T-cell (primary cell): ENCODE measurements at regions not wholly inside any gene's neighbourhood (a gene's known extent, or its start where the extent isn't known, plus 50 kb on each side); places are given as distances from the start of the nearest gene placed in this dataset.

Experiments
- ATAC-seq, 4 experiments: fragments of 200-7000 bp in 3 of 4; fragments of 150-1000 bp in 1 of 4; cut with Tn5 transposase; replicated peaks in 1 of 4; 1 replicate in 3 of 4; 2 replicates in 1 of 4; pipeline ENCODE4 v1.10.0; 2021; ENCODE audit warnings: moderate library complexity in 3 of 4, mild to moderate bottlenecking in 2 of 4, moderate number of reproducible peaks in 1 of 4
- CTCF ChIA-PET, 2 donors: fragments of 300-600 bp; sonication (Branson Sonifier 250); formaldehyde crosslinking; loops; one replicate each; lab custom pipeline; 2022; ENCODE audit warnings: antibody characterized with exemption in 2 of 2; lab: Charles Lee
- POLR2A ChIA-PET, 2 donors: fragments of 300-600 bp; sonication (Branson Sonifier 250); formaldehyde crosslinking; loops; one replicate each; lab custom pipeline; 2022; ENCODE audit warnings: antibody characterized with exemption in 2 of 2; lab: Charles Lee
- DNase-seq, 35 experiments: peaks; one replicate each; pipeline versions ENCODE4 v3.0.0 to v3.0.0-alpha.2; 2013 to 2023
- H3K27ac ChIP-seq: one replicate; pipeline ENCODE4 v1.5.1; 2013; ENCODE audit warnings: low read length
- H3K27me3 ChIP-seq, 2 experiments: replicated peaks in 1 of 2; 1 replicate in 1 of 2; 2 replicates in 1 of 2; pipeline versions ENCODE4 v1.6.1 to v1.7.0; 2013; ENCODE audit warnings: low read length in 1 of 2, mixed read lengths in 1 of 2; ENCODE audit not compliant: control insufficient read depth in 2 of 2, insufficient read depth in 2 of 2; ENCODE audit errors: extremely low read depth in 1 of 2
- H3K36me3 ChIP-seq, 2 donors: 1 replicate in 1 of 2; 2 replicates in 1 of 2; pipeline versions ENCODE4 v1.6.1 to v1.7.0; 2013; ENCODE audit warnings: low read length in 1 of 2; ENCODE audit not compliant: control insufficient read depth in 2 of 2, insufficient read depth in 1 of 2; ENCODE audit errors: extremely low read depth in 1 of 2
- H3K4me1 ChIP-seq, 2 experiments: 1 replicate in 1 of 2; 2 replicates in 1 of 2; pipeline versions ENCODE4 v1.6.1 to v1.7.0; 2013; ENCODE audit warnings: low read length in 2 of 2, mixed read lengths in 1 of 2; ENCODE audit not compliant: insufficient read depth in 2 of 2, control insufficient read depth in 1 of 2; ENCODE audit errors: extremely low read depth in 1 of 2
- H3K4me3 ChIP-seq, 2 donors: 1 replicate in 1 of 2; 2 replicates in 1 of 2; pipeline versions ENCODE4 v1.5.1 to v1.7.0; 2013; ENCODE audit warnings: mild to moderate bottlenecking in 2 of 2, low read length in 1 of 2, moderate library complexity in 1 of 2; ENCODE audit not compliant: control insufficient read depth in 1 of 2; ENCODE audit errors: extremely low read depth in 1 of 2
- H3K9me3 ChIP-seq: 2 replicates; pipeline ENCODE4 v1.7.0; 2013
- H3K27ac Mint-ChIP-seq, 2 donors: one replicate each; pipeline ENCODE4 v1.8.0; 2020 to 2021; ENCODE audit warnings: mild to moderate bottlenecking in 2 of 2, mixed read lengths in 2 of 2
- H3K27me3 Mint-ChIP-seq, 2 donors: one replicate each; pipeline ENCODE4 v1.8.0; 2021 to 2022; ENCODE audit warnings: mixed read lengths in 2 of 2
- H3K36me3 Mint-ChIP-seq: one replicate; pipeline ENCODE4 v1.8.0; 2021; ENCODE audit warnings: mixed read lengths
- H3K4me1 Mint-ChIP-seq, 3 donors: one replicate each; pipeline ENCODE4 v1.8.0; 2020 to 2022; ENCODE audit warnings: mixed read lengths in 3 of 3, mild to moderate bottlenecking in 1 of 3
- H3K4me3 Mint-ChIP-seq, 3 donors: one replicate each; pipeline ENCODE4 v1.8.0; 2020 to 2022; ENCODE audit warnings: mild to moderate bottlenecking in 3 of 3, mixed read lengths in 3 of 3, moderate library complexity in 3 of 3
- H3K9me3 Mint-ChIP-seq, 3 donors: one replicate each; pipeline ENCODE4 v1.8.0; 2020 to 2022; ENCODE audit warnings: mixed read lengths in 3 of 3
- WGBS: methylation state at CpG from one replicate; pipeline ENCODE4 v1.1.5; 2013; ENCODE audit warnings: missing lambda C conversion rate; ENCODE audit not compliant: insufficient coverage; 5-methylcytosine and 5-hydroxymethylcytosine counted together

DNA sequence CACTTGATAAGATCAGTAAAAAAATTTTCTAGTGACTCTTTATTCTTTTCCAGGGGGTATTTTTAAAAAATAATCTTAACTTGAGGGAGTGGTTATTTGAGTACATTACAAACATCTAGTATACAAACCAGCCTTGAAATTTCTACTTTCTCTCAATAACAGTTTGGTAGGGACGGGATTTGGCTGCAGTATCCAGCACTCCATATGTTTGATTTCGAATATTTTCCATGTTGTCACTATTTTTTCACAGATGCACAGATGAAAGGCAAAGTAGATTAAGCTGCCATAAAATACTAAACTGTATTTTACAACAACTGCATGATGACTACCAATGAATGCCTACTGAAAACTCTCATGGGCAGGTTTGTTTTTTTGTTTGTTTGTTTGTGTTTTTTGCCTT, 225.0 kb downstream of the COX7B2 start:
- H3K27me3 Mint-ChIP-seq: no peaks in the 10 kb centered on the region
- DNase-seq (no peak), ATAC-seq (no peak)
- no peaks in the 10 kb centered on the region for H3K36me3 ChIP-seq
- H3K27ac Mint-ChIP-seq: no peak overlapping the region
- no peaks in the 10 kb centered on the region for H3K4me1 Mint-ChIP-seq
- ChIA-PET POLR2A (no interaction called here), CTCF (no interaction called here)
- no peaks in the 10 kb centered on the region for H3K36me3 Mint-ChIP-seq
- H3K4me3 ChIP-seq: no peak overlapping the region
- peaks cover 6 to 13% (median 7%) of the 10 kb centered on the region in 3 donors for H3K9me3 Mint-ChIP-seq
- no peaks in the 10 kb centered on the region for H3K9me3 ChIP-seq
- H3K27ac ChIP-seq: no peak overlapping the region
- WGBS: no CpG with 5 or more reads among the region's 2 CpGs
- H3K27me3 ChIP-seq: no peaks in the 10 kb centered on the region
- H3K4me3 Mint-ChIP-seq: no peak overlapping the region
- no peaks in the 10 kb centered on the region for H3K4me1 ChIP-seq

DNA sequence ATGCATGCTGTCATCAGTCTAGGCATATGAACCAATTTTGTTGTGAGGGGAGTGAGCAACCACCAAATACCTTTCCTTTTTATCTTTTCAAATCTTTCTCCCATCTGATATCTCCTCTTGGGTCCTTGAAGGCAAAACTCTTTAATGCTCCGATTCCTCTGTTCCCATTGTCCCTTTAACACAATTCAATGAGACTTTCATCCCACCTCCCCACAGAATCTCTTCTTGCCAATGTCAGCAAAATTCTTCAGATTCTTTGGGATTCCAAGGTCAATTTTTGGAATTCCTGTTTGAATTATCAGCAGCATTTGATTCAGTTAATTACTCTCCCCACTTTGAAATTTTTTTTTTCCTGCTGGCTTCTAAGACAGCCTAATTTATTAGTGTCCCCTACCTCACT, 232.7 kb downstream of the COX7B2 start:
- H3K27me3 ChIP-seq: no peaks in the 10 kb centered on the region
- H3K4me1 ChIP-seq: no peaks in the 10 kb centered on the region
- DNase-seq (no peak), ATAC-seq (no peak)
- no peaks in the 10 kb centered on the region for H3K9me3 ChIP-seq
- H3K9me3 Mint-ChIP-seq: peaks cover 7 to 19% (median 14%) of the 10 kb centered on the region in 3 donors
- POLR2A ChIA-PET: no interaction called here
- no peaks in the 10 kb centered on the region for H3K4me1 Mint-ChIP-seq
- no peak overlapping the region for H3K4me3 Mint-ChIP-seq
- H3K27ac Mint-ChIP-seq: no peak overlapping the region
- H3K27me3 Mint-ChIP-seq: no peaks in the 10 kb centered on the region
- H3K36me3 ChIP-seq: no peaks in the 10 kb centered on the region
- no peak overlapping the region for H3K27ac ChIP-seq
- H3K36me3 Mint-ChIP-seq: no peaks in the 10 kb centered on the region
- no peak overlapping the region for H3K4me3 ChIP-seq
- 71% methylated on average over 1 of the region's 1 CpG for WGBS
- CTCF ChIA-PET: no interaction called here

DNA sequence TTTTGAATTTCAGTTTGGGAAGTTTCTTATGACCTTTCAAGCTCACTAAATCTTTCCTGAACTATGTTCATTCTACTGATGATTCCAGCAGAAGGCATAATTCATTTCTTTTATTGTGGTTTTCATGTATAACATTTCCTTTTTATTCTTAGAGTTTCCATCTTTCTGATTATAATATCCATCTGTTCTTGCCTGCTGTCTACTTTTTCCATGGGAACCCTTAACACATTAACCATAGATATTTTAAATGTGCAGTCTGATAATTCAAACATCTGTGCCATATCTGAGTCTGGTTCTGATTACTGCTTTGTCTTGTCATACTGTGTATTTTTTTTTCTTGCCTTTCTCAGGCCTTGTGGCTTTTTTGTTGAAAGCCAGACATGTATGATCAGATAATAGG, 234.7 kb downstream of the COX7B2 start:
- ChIA-PET POLR2A (interaction anchor here in 1 of 2 donors (0.8 kb wide), 1 partner anchor 12 kb away, joined by 3 read pairs; no protein-coding TSS in a partner anchor), CTCF (no interaction called here)

DNA sequence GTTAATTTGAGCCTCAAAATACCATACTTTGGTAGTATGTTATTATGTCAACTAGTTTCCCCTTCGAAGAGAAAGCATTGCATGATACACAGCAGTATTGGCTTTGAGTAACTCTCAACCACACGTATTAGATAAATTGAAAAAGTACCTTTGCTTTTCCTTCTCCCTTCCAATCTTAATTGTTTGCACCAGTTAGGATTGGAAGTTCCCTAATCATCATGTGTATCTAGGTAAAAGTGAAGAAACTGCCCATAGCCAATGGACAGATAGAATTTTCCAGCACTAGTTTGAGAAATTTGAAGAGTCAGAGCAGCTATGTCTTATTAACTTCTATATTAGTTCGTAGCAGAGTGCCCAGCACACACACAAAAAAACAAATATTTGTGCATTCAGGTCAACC, 241.3 kb downstream of the COX7B2 start:
- ATAC-seq: no peak
- no peaks in the 10 kb centered on the region for H3K27me3 Mint-ChIP-seq
- H3K4me3 ChIP-seq: no peak overlapping the region
- H3K27ac ChIP-seq: no peak overlapping the region
- no peak overlapping the region for H3K27ac Mint-ChIP-seq
- no peaks in the 10 kb centered on the region for H3K9me3 ChIP-seq
- peaks cover 0 to 11% (median 6%) of the 10 kb centered on the region in 3 donors for H3K9me3 Mint-ChIP-seq
- H3K27me3 ChIP-seq: no peaks in the 10 kb centered on the region
- H3K36me3 Mint-ChIP-seq: no peaks in the 10 kb centered on the region
- no CpG with 5 or more reads among the region's 3 CpGs for WGBS
- CTCF ChIA-PET: no interaction called here
- POLR2A ChIA-PET: no interaction called here
- DNase-seq: no peak
- H3K4me1 ChIP-seq: no peaks in the 10 kb centered on the region
- no peak overlapping the region for H3K4me3 Mint-ChIP-seq
- no peaks in the 10 kb centered on the region for H3K36me3 ChIP-seq
- no peaks in the 10 kb centered on the region for H3K4me1 Mint-ChIP-seq

More for the DNA sequence above, 234.7 kb downstream of the COX7B2 start:
- Mint-ChIP-seq H3K27ac (no peak overlapping the region), H3K4me1 (no peaks in the 10 kb centered on the region), H3K4me3 (no peak overlapping the region), H3K9me3 (peaks cover 3 to 18% (median 14%) of the 10 kb centered on the region in 3 donors), H3K27me3 (no peaks in the 10 kb centered on the region), H3K36me3 (no peaks in the 10 kb centered on the region)
- H3K27me3 ChIP-seq: no peaks in the 10 kb centered on the region
- H3K36me3 ChIP-seq: no peaks in the 10 kb centered on the region
- DNase-seq (no peak), ATAC-seq (no peak)
- no peak overlapping the region for H3K27ac ChIP-seq
- no peak overlapping the region for H3K4me3 ChIP-seq
- H3K4me1 ChIP-seq: no peaks in the 10 kb centered on the region
- H3K9me3 ChIP-seq: no peaks in the 10 kb centered on the region

GRCh38 chr4:46656071-46656470, 253.0 kb downstream of the COX7B2 start:
- Mint-ChIP-seq H3K27ac (no peak overlapping the region), H3K4me3 (no peak overlapping the region), H3K4me1 (no peaks in the 10 kb centered on the region), H3K9me3 (peaks cover 3 to 11% (median 5%) of the 10 kb centered on the region in 3 donors), H3K36me3 (no peaks in the 10 kb centered on the region), H3K27me3 (no peaks in the 10 kb centered on the region)
- Histone ChIP-seq H3K27me3 (no peaks in the 10 kb centered on the region), H3K4me1 (no peaks in the 10 kb centered on the region), H3K4me3 (no peak overlapping the region), H3K36me3 (no peaks in the 10 kb centered on the region), H3K9me3 (no peaks in the 10 kb centered on the region), H3K27ac (no peak overlapping the region)
- ChIA-PET POLR2A (no interaction called here), CTCF (no interaction called here)
- WGBS: no CpG with 5 or more reads among the region's 3 CpGs
- ATAC-seq: no peak
- DNase-seq: no peak

DNA sequence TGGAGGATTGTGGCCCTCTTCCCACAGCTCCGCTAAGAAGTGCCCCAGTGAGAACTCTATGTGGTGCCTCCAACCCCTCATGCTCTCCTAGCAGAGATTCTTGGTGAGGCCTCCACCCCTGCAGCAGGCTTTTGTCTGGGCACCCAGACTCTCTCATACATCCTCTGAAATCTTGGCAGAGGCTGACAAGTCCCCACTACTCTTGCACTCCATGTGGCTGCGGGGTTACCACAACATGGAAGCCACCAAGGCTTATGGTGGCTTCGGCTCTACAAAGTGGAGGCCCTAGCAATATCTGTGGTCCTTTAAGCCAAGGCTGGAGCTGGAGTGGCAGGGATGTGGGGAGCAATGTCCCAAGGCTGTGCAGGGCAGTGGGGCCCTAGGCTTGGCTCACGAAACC, 255.2 kb downstream of the COX7B2 start:
- Mint-ChIP-seq H3K4me3 (no peak overlapping the region), H3K9me3 (peaks cover 9 to 14% (median 12%) of the 10 kb centered on the region in 3 donors), H3K36me3 (no peaks in the 10 kb centered on the region), H3K4me1 (no peaks in the 10 kb centered on the region), H3K27me3 (no peaks in the 10 kb centered on the region), H3K27ac (no peak overlapping the region)
- ATAC-seq (no peak), DNase-seq (no peak)
- 93% methylated on average over 2 of the region's 4 CpGs for WGBS
- H3K4me1 ChIP-seq: no peaks in the 10 kb centered on the region
- no peaks in the 10 kb centered on the region for H3K9me3 ChIP-seq
- H3K27me3 ChIP-seq: no peaks in the 10 kb centered on the region
- ChIA-PET CTCF (no interaction called here), POLR2A (no interaction called here)
- no peak overlapping the region for H3K4me3 ChIP-seq
- H3K36me3 ChIP-seq: no peaks in the 10 kb centered on the region
- H3K27ac ChIP-seq: no peak overlapping the region

DNA sequence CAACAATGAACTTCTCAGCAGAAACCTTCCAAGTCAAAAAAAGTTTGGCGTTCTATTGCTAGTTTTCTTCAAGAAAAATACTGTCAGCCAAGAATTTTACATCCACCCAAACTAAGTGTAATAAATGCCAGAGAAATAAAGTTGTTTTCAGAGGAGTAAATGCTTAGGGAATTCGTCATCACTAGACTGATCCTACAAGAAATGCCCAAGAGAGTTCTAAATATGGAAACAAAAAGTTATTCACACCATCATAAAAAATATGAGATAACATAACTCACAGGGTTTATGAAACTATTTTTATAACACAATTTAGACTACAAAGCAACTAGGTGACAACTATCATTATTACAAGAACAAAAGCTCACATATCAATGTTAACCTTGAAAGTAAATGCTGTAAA, 259.5 kb upstream of the GABRA2 start:
- Histone ChIP-seq H3K9me3 (no peaks in the 10 kb centered on the region), H3K4me1 (no peaks in the 10 kb centered on the region), H3K27me3 (no peaks in the 10 kb centered on the region), H3K36me3 (no peaks in the 10 kb centered on the region), H3K4me3 (no peak overlapping the region), H3K27ac (no peak overlapping the region)
- DNase-seq (no peak), ATAC-seq (no peak)
- H3K4me1 Mint-ChIP-seq: no peaks in the 10 kb centered on the region
- no peaks in the 10 kb centered on the region for H3K27me3 Mint-ChIP-seq
- no peak overlapping the region for H3K27ac Mint-ChIP-seq
- WGBS: no CpG with 5 or more reads among the region's 2 CpGs
- no peak overlapping the region for H3K4me3 Mint-ChIP-seq
- H3K36me3 Mint-ChIP-seq: no peaks in the 10 kb centered on the region
- CTCF ChIA-PET: no interaction called here
- POLR2A ChIA-PET: no interaction called here
- H3K9me3 Mint-ChIP-seq: peaks cover 6 to 17% (median 8%) of the 10 kb centered on the region in 3 donors
